Muscle of leg (tissue), 3 donors: ENCODE measurements at regions not wholly inside any gene's neighbourhood (a gene's known extent, or its start where the extent isn't known, plus 50 kb on each side); places are given as distances from the start of the nearest gene placed in this dataset.

ENCODE experiments used
- DNase-seq: peaks from one replicate; pipeline ENCODE4 v3.0.0; 2013
- H3K27ac ChIP-seq: one replicate; pipeline ENCODE4 v1.5.1; 2013; ENCODE audit warnings: mild to moderate bottlenecking, low read length, control low read depth
- H3K27me3 ChIP-seq: one replicate; pipeline ENCODE4 v1.6.1; 2013; ENCODE audit warnings: low read length; ENCODE audit not compliant: control insufficient read depth, insufficient read depth
- H3K36me3 ChIP-seq: one replicate; pipeline ENCODE4 v1.6.1; 2013; ENCODE audit warnings: low read length; ENCODE audit not compliant: control insufficient read depth, insufficient read depth
- H3K4me1 ChIP-seq: one replicate; pipeline ENCODE4 v1.6.1; 2013; ENCODE audit warnings: low read length; ENCODE audit not compliant: control insufficient read depth, insufficient read depth
- H3K4me3 ChIP-seq: one replicate; pipeline ENCODE4 v1.5.1; 2013; ENCODE audit warnings: low read length, control low read depth
- H3K9me3 ChIP-seq: replicated peaks from 2 replicates; pipeline ENCODE4 v1.6.1; 2013; ENCODE audit warnings: low read depth, low read length; ENCODE audit not compliant: control insufficient read depth
- WGBS: methylation state at CpG from one replicate; pipeline ENCODE4 v1.1.5; 2013; ENCODE audit warnings: missing lambda C conversion rate; ENCODE audit not compliant: insufficient coverage; 5-methylcytosine and 5-hydroxymethylcytosine counted together

DNA sequence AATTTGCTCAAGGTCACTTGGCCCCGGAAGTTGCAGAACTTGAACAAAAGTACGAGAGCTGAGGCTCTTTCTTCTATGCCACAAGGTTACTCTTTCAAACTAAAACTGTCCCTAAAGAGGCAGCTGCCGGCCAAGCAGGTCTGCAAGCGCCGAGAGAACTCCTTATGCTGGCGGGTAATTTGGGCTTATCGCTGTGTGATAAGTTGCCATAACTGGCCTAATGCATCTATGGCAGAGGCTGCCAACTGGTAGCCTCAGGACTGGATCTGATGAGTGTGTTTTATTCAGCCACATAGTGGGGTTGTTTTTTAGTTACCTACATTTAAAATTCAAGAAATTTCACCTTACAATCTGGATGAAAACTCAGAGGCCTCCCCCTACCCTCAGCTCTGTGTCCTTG lies 68.1 kb upstream of the SPOCK1 start:
- Histone ChIP-seq H3K4me1 (peaks cover 12% of the 10 kb centered on the region), H3K27ac (no peak overlapping the region), H3K36me3 (no peaks in the 10 kb centered on the region), H3K27me3 (peaks cover 2% of the 10 kb centered on the region), H3K4me3 (no peak overlapping the region), H3K9me3 (no peaks in the 10 kb centered on the region)
- WGBS: 50% methylated on average over 2 of the region's 7 CpGs
- DNase-seq: no peak

DNA sequence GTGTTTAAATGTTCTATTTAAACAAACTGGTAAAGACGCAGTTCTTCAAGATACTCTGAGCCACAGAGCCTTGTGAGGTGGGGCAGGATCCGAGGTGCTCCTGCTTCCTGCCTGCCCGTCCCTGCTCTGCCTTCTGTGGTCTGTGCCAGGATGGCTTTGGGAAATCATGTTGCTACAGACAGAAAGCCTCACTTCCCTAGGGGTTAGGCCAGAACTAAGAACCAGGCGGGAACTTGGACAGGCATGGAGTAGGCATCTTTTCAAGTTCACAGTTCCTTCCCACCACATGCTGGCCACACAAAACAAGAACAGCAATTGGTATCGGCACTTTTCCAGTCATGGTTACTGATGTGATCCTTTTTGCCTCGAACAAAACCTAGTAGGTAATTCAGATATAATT lies 67.7 kb upstream of the SPOCK1 start:
- Histone ChIP-seq H3K27ac (no peak overlapping the region), H3K9me3 (no peaks in the 10 kb centered on the region), H3K4me1 (peaks cover 12% of the 10 kb centered on the region), H3K36me3 (no peaks in the 10 kb centered on the region), H3K4me3 (no peak overlapping the region), H3K27me3 (peaks cover 2% of the 10 kb centered on the region)
- no peak for DNase-seq
- 59% methylated on average over 4 of the region's 6 CpGs for WGBS

DNA sequence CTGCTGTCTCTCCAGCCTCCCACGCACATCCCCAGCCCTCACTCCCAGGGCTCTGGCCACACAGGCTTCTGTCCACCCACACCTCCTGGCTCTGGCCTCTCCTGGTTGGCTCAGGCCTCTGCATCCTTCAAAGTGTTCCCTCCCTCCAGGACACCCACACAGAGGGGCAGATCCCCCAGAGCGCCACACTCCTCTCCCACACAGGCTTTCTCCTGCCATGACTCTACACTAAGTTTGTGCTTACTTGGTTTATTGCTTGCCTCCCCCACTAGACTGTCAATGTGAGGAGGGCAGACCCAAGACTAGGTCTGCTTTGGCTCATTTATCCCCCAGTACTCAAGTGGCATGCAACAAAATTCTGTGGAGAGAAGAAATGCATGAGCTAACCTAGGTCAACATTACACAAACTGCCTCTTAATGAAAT lies 67.0 kb upstream of the SPOCK1 start:
- Histone ChIP-seq H3K36me3 (no peaks in the 10 kb centered on the region), H3K4me3 (no peak overlapping the region), H3K27me3 (peaks cover 2% of the 10 kb centered on the region), H3K9me3 (no peaks in the 10 kb centered on the region), H3K27ac (no peak overlapping the region), H3K4me1 (peaks cover 12% of the 10 kb centered on the region)
- DNase-seq: no peak
- 32% methylated on average over 2 of the region's 2 CpGs for WGBS

DNA sequence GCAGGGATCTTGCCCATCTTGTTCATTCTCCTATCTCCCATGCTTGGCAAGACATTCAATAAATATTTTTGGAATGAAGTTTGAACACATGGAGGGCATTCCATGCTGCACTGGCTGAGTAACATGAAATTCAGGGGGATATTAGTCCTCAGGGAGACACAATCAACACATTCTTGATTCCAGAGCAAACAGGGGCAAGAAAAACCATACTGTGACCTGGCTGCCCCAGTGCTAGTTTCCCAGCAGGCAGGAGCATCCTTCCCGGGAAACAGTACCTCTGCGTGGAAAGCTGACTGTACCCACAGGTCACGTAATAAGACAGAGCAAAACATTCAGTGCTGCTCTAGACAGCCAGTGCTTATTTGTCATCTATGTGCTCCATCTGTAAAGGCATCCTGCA lies 66.3 kb upstream of the SPOCK1 start:
- Histone ChIP-seq H3K9me3 (no peaks in the 10 kb centered on the region), H3K27me3 (peaks cover 2% of the 10 kb centered on the region), H3K4me1 (peaks cover 12% of the 10 kb centered on the region), H3K36me3 (no peaks in the 10 kb centered on the region), H3K4me3 (no peak overlapping the region), H3K27ac (no peak overlapping the region)
- no peak for DNase-seq
- 40% methylated on average over 3 of the region's 3 CpGs for WGBS

DNA sequence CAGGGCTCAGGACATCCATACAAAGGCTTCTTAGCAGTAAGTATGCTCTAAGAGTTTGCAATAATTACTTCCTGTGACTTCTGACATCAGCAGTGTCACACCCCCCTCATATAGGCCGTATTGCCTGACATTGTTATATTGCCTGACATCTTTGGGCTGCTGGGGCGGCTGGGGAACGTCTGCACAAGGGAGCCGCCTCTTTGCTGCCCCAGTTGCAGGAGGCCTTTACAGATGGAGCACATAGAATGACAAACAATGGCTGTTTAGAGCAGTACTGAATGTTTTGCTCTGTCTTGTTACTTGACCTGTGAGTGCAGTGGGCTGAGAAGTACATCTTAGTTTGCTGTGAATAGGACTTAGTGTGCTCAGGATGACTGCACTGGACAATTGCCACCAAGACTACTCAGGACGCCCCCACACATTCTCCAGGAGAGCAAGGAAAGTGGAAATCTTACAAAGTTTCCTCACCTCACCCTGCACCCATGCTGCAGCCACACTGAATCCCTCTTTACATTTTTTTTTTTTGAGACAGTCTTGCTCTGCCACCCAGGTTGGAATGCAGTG lies 65.4 kb upstream of the SPOCK1 start:
- DNase-seq: no peak
- Histone ChIP-seq H3K4me3 (no peak overlapping the region), H3K27ac (no peak overlapping the region), H3K4me1 (peaks cover 12% of the 10 kb centered on the region), H3K27me3 (peaks cover 2% of the 10 kb centered on the region), H3K9me3 (no peaks in the 10 kb centered on the region), H3K36me3 (no peaks in the 10 kb centered on the region)
- WGBS: 35% methylated on average over 5 of the region's 5 CpGs

DNA sequence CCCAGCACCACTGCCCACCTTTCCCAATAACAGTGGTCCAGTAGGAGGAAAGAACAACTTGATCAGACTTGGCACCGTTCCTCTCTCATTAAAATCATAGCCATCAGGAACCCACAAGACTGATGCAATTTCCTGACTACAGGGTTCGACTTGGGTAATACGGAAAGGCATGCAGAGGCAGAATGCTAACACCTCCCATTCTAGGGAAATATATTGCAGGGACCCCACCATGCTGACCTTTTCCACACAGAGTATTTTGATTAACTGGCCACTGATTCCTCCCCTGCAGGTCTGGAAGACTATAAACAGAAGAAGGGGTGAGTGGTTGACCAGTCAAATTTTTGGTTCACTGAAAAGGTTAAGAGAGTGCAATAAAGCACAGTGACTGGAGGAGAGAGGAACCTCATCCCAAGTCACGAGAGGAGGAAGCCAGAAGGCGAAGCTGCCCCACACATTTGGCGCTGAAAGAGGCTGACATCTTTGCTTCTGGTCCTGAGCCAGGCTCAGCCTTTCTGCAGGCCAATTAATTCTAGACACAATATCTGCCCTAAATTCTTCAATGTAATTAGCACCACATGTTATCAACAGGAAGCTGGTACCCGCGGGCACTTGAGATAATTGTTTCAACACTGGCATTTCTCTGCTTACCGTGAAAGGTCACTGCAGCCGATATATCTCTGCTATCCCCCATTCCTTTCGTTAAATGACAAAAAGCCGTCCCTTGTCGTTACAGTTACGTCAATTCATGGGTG lies 64.7 kb upstream of the SPOCK1 start:
- DNase-seq: peak; percentile 19
- no peak overlapping the region for H3K27ac ChIP-seq
- 26% methylated on average over 11 of the region's 14 CpGs for WGBS
- H3K36me3 ChIP-seq: no peaks in the 10 kb centered on the region
- peaks cover 2% of the 10 kb centered on the region for H3K27me3 ChIP-seq
- no peak overlapping the region for H3K4me3 ChIP-seq
- H3K4me1 ChIP-seq: peaks cover 12% of the 10 kb centered on the region
- H3K9me3 ChIP-seq: no peaks in the 10 kb centered on the region

DNA sequence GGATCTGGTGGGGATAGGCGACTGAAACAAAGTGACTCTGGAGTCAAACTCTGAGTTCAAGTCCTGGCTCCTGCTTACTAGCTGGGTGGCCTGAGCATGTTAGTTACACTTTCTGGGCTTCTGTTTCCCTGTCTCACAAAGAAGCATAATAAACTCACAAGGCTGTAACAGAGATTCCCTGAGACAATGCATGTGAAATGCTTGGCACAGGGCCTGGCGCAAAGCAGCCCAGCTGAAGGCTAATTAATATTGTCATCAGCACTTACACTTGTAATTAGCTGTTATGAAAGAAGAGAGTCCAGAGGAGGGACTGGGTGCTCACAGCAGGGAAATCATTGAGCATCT lies 64.1 kb upstream of the SPOCK1 start:
- Histone ChIP-seq H3K27ac (no peak overlapping the region), H3K4me3 (no peak overlapping the region), H3K27me3 (peaks cover 2% of the 10 kb centered on the region), H3K36me3 (no peaks in the 10 kb centered on the region), H3K9me3 (no peaks in the 10 kb centered on the region), H3K4me1 (peaks cover 12% of the 10 kb centered on the region)
- WGBS: 100% methylated on average over 1 of the region's 2 CpGs
- DNase-seq: peak; percentile 8

DNA sequence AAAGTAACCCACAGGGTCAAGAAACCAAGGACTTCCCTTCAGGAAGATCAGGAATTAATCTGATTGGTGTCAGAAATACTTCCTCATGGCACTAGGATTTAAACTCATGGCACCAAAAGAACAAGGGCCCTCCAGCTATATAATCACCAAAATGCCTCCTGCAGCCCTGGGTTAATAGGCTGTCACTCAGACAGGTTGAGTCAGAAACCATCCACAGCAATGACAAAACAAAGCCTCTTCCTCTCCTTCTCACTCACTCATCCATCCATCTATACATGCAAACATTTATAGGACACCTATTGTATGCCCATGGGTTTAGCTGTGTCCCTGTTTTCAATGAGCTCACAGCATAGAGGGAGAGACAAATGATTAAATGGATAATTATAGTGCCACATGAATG lies 62.5 kb upstream of the SPOCK1 start:
- Histone ChIP-seq H3K4me1 (peaks cover 12% of the 10 kb centered on the region), H3K27me3 (no peaks in the 10 kb centered on the region), H3K27ac (no peak overlapping the region), H3K4me3 (no peak overlapping the region), H3K9me3 (no peaks in the 10 kb centered on the region), H3K36me3 (no peaks in the 10 kb centered on the region)
- no peak for DNase-seq

DNA sequence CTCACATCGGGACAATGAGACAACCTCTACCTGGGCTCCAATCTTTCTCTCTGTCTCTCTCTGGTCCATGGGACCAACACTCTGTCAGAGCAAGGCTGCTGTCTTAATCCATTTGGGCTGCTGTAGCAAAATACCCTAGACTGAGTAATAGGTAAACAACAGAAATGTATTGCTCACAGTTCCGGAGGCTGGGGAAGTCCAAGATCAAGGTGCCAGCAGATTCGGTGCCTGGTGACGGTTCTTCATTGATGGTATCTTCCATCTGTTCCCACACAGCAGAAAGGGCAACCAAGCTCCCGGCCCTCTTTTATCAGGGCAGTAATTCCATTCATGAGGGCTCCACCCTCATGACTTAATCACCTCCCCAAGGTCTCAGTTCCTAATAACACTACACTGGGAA lies 61.3 kb upstream of the SPOCK1 start:
- Histone ChIP-seq H3K27ac (no peak overlapping the region), H3K4me3 (no peak overlapping the region), H3K27me3 (no peaks in the 10 kb centered on the region), H3K36me3 (no peaks in the 10 kb centered on the region), H3K4me1 (peaks cover 12% of the 10 kb centered on the region), H3K9me3 (no peaks in the 10 kb centered on the region)
- WGBS: 89% methylated on average over 3 of the region's 5 CpGs
- no peak for DNase-seq
